GM21515 (cell line): ENCODE measurements at regions not wholly inside any gene's neighbourhood (a gene's known extent, or its start where the extent isn't known, plus 50 kb on each side); places are given as distances from the start of the nearest gene placed in this dataset.

Experiments
- ATAC-seq: cut with Tn5 transposase; IDR thresholded peaks from one replicate; pipeline ENCODE4 v1.9.1; 2021; ENCODE audit not compliant: unreplicated experiment

DNA sequence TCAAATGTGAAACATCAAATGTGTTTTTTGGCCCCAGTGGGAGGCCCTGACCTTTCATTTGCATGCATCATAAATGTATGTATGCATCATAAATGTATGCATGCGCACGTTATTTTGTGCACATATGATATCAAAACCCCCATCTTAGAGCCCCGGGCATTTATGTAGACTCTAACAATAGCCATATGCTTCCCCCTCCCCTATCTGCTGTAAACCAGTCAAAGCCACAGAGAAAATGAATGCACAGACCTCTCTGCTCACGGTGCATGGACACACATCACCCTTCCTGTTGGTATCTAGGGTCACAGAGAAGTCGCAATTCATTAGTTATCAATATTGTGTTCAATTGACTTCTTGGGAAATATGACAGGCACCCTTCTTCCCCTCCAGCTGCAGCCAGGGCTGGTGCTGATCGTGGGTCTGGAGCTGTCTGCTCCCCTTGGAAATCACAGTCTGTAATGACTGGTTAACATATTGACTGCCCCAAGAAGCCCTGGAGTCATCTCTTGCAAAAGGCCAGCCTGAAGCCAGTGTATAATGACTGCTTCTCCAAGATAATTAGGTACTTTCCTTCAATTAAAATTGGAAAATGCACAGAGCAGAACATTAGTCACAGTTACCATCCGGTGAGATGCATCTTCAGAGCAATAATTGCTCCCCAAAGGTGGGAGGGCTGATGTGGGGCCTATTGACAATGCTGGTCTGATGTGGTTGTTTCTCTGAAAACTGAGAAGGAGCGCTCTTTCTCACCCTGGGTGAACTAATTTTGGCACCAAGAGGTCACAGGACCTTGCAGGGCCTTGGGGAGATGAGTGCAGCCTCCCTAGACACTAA, 532.2 kb downstream of the CDH26 start:
- no peak for ATAC-seq

DNA sequence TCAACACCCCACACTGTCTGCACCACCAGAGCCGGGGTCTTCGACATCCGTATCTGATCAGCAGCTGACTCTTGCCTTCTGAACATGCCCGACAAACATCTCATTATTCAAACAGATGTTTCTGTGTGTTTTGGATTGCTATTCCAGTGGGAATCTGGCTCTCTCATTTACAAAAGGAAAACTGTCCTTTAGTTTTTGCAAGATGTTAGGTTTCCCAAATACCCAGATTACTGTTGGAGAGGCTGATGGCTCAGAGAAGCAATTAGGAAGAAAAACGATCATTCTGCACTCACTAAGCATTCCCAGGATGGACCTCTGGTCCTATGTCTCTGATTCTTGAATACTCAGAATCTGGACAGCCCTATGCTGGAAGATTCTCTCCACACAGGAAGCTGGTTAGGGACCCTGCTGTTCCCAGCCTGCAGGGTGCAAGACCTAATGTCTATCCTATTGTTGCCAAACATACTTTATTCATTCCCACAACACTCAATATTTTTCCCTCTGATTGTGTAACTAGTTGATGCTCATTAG, 532.9 kb downstream of the CDH26 start:
- ATAC-seq, result no peak

DNA sequence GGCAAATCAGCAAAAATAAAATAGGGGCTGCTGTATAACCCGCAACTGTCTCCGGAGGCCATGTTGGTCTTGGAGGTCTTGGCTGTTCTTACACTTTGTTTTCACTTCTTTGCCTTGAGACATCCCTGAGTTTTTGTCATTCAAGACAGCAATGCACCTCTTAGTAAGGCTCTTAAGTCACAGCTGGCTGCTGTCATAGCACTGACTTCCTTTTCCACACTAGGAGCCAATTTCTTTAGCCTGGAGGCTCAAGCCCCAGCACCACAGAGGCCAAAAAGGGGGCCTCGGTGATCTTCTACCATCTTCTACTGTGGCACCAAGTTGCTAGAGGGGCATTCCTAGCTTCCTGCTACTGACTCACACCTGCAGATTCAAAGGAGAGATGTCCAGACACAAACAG, 536.3 kb downstream of the CDH26 start:
- ATAC-seq, result no peak

- no peak for ATAC-seq
These were observed 539.2 kb downstream of the CDH26 start for GRCh38 chr20:60497298-60498035.

DNA sequence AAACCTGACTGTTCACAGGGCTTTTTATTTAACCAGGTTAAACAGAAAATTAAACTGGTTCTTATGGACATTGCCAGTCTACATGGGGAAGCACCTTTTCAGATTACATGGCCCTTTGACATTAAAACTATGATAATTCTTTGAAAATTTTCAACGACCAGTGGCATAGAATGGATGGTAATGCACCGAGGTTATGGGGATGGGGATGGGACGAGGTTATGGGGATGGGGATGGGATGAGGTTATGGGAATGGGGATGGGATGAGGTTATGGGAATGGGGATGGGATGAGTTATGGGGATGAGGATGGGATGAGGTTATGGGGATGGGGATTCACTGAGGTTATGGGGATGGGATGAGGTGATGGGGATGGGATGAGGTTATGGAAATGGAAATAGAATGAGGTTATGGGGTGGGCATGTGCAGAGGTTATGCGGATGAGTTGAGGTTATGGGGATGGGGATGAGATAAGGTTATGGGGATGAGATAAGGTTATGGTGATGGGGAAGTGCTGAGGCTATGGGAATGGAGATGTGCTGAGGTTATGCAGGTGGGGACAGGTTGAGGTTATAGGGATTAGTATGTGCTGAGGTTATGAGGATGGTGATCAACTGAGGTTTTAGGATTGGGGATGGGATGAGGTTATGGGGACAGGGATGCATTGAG, 541.9 kb downstream of the CDH26 start:
- no peak for ATAC-seq

- ATAC-seq, result no peak
These were observed 542.8 kb downstream of the CDH26 start for GRCh38 chr20:60501048-60501447.

DNA sequence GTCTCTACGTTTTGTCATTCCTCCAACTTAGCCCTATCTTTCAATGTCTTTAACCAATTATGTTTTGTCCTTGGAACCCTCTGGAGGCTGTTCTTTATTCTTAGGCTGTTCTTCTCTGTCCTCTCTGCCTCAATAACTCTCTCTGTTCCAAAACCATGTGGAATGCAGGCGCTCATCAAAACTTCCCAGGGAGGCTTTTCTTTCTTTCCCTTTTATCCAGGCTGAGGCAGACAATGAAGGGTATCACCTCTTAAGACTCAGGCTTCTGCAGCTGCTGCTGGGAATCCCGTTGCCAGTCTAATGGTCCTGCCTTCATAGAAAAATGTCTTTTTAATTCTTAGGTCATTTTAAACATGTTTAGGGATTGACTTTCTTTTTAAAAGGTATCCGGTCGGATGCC, 544.7 kb downstream of the CDH26 start:
- ATAC-seq, result no peak

GRCh38 chr20:60505423-60505822, 547.2 kb downstream of the CDH26 start:
- no peak for ATAC-seq

DNA sequence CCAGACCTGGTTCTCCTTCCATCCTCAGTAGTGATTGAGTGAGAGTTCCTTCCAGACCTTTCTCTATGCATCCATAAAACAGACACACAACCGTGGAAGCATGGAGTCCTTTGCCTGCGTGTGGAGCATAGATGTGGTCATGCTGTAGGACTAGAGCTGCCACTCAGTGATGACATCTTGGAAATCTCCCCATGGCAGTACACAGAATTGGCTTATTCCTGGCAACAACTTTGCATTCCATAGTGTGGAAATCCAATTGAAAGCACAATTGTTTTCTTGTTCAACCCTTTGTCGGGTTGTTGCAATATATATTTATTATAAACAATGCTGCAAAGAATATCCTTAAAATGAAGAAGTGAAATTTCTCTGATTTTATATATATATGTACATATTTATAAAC, 547.8 kb downstream of the CDH26 start:
- no peak for ATAC-seq

GRCh38 chr20:60507087-60507694, 549.0 kb downstream of the CDH26 start:
- no peak for ATAC-seq

- ATAC-seq, result no peak
These were observed 551.2 kb downstream of the CDH26 start for GRCh38 chr20:60509407-60509806.

DNA sequence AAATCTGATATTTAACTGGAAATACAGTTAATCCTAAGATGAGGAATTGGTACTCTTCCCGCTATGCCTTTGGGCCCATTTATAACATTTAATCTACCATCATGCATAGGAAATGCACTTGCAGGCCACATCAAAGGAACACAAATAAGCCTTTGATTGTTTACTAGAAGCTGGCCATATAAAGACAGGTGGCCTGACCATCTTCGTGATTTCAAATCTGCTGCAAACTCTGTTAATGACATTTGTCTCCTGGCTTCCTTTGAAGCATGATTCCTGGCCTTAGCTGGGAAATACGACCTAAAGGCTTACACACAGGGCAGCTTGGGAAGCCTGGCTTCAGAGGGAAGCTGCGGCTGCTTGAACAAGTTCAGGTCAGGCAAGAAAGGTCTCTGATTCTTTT, 552.1 kb downstream of the CDH26 start:
- ATAC-seq, result no peak

DNA sequence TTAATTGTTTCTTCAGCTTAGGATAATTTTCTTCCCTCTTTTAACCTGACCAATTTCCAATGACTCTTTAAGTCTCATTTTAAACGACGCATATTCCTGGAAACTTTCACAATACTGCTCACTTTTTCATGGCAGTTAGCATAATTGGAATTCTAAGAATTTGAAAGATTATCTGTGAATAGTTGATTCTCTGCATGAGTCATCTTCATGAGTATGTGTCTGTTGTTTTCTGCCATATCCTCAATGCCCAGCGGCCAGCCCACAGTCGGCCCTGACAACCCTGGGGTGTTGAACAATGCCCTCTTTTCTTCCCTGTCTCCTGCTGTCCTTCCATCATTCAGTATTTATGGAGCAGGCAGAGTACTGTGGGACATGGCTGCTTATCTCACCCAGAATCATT, 554.2 kb downstream of the CDH26 start:
- no peak for ATAC-seq

GRCh38 chr20:60513141-60513540, 554.9 kb downstream of the CDH26 start:
- no peak for ATAC-seq

DNA sequence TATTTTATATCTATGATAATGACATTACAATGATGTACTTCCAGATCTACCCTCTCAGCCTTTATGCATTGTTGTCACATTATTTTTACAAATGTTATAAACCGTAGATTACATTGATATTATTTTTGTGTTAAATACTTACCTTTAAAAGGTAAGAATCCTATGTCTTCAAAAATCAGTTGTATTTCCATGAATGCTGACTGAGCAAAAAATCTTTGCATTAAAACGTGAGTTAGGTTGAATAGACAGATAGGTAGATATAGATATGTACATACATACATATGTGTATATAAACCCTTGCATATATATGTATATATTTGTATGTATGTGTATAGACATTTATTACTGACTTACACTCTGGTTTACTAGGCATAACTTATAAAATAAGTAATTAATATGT, 558.2 kb downstream of the CDH26 start:
- no peak for ATAC-seq

- ATAC-seq, result no peak
These were observed 559.8 kb downstream of the CDH26 start for GRCh38 chr20:60518022-60518421.

DNA sequence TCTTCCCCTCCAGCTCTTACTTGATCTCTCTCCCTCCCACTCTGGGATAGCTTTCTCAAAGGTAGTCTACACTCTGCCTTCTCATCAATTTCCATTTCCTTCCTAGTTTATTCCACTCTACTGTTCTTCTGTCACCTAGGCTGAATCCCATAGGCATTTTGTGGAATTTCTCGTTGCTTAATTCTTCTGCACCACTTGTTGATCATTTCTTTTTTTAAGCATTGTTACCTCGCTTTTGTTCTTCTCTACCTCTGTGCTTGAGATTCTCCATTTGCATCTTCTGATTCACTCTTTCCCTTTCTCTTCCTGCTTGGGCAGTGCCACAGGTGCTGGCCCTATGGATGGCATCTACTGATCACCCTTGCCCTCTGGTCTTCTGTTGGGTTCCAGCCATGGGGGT, 567.2 kb downstream of the CDH26 start:
- ATAC-seq, result no peak

GRCh38 chr20:60527656-60528055, 569.4 kb downstream of the CDH26 start:
- ATAC-seq, result no peak

DNA sequence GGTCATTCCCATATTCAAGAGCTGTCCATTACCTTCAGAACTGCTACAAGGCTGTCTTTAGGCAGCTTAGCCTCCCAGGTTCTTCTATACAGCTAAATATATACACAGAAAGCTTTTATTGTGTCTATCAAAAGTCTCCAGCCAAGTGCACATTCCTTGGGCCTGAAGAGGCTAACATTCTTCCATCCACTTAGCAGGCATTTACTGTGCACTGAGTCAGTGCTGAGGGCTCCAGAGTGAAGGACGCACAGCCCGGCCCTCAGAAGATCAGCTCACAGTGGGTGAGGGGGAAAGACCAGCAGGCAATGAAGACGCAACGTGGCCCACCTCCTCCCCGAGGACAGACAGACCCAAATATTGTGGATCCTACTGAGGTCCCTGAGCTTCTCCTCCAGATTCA, 569.9 kb downstream of the CDH26 start:
- no peak for ATAC-seq

- ATAC-seq, result no peak
These were observed 570.9 kb downstream of the CDH26 start for GRCh38 chr20:60529149-60529548.

GRCh38 chr20:60535211-60535610, 577.0 kb downstream of the CDH26 start:
- ATAC-seq, result no peak
